Panc1 (cell line): ENCODE measurements at regions not wholly inside any gene's neighbourhood (a gene's known extent, or its start where the extent isn't known, plus 50 kb on each side); places are given as distances from the start of the nearest gene placed in this dataset.

Source experiments
- ATAC-seq: fragments of 200-7000 bp; cut with Tn5 transposase; 2 replicates; pipeline ENCODE4 v1.9.1; 2020; ENCODE audit warnings: mild to moderate bottlenecking, moderate library complexity
- BruUV-seq: library from RNA; stranded (reverse); fragments of 400-500 nt; replicated peaks from 2 replicates; lab custom pipeline; 2021; lab: Mats Ljungman, UMichigan
- CTCF ChIA-PET: fragments of 300-600 bp; sonication (Branson Sonifier 250); formaldehyde crosslinking; loops from one replicate; lab custom pipeline; 2022; ENCODE audit warnings: antibody characterized with exemption; lab: Charles Lee
- POLR2A ChIA-PET: fragments of 300-600 bp; sonication (Branson Sonifier 250); formaldehyde crosslinking; loops from one replicate; lab custom pipeline; 2022; ENCODE audit warnings: antibody characterized with exemption; lab: Charles Lee
- DNase-seq: peaks from one replicate; pipeline ENCODE4 v3.0.0-alpha.2; 2010; ENCODE audit warnings: low read depth, low spot score
- H3K27ac ChIP-seq: 2 replicates; pipeline ENCODE4 v1.5.1; 2011; ENCODE audit warnings: mild to moderate bottlenecking, low read length, inconsistent platforms
- H3K27me3 ChIP-seq: fragments of 200-500 bp; sonication (Bioruptor generic); 2 replicates; pipeline ENCODE4 v1.6.0; 2014; ENCODE audit warnings: low read length, inconsistent platforms; ENCODE audit not compliant: control insufficient read depth, insufficient read depth
- H3K36me3 ChIP-seq: fragments of 200-500 bp; sonication (Bioruptor generic); 2 replicates; pipeline ENCODE4 v1.5.1; 2014; ENCODE audit warnings: inconsistent platforms, mild to moderate bottlenecking, low read length, moderate library complexity; ENCODE audit not compliant: control insufficient read depth, insufficient read depth
- H3K4me1 ChIP-seq: 2 replicates; pipeline ENCODE4 v1.5.1; 2011; ENCODE audit warnings: inconsistent platforms, mild to moderate bottlenecking, low read length, moderate library complexity; ENCODE audit not compliant: control insufficient read depth, insufficient read depth
- H3K4me3 ChIP-seq, 2 experiments: 2 replicates each; pipeline ENCODE4 v1.5.1; 2011 to 2012; ENCODE audit warnings: low read depth in 2 of 2, low read length in 2 of 2, mild to moderate bottlenecking in 2 of 2, inconsistent platforms in 1 of 2, moderate library complexity in 1 of 2
- H3K9me3 ChIP-seq: fragments of 200-500 bp; sonication (Bioruptor generic); 2 replicates; pipeline ENCODE4 v1.5.1; 2014; ENCODE audit warnings: low read depth, mild to moderate bottlenecking, inconsistent platforms, low read length, moderate library complexity; ENCODE audit not compliant: control insufficient read depth, insufficient read depth
- CTCF ChIP-seq: fragments of 450-650 bp; IDR thresholded peaks from 2 replicates; pipeline ENCODE4 v1.5.1; 2017; ENCODE audit warnings: mild to moderate bottlenecking
- POLR2AphosphoS5 ChIP-seq: IDR thresholded peaks from 2 replicates; pipeline ENCODE4 v1.6.1; 2012; ENCODE audit warnings: mild to moderate bottlenecking, low read depth, low read length, moderate library complexity
- REST ChIP-seq, 2 experiments: IDR thresholded peaks; 2 replicates each; pipeline ENCODE4 v1.6.1; 2011 to 2012; ENCODE audit warnings: low read depth in 2 of 2, control low read depth in 1 of 2, low read length in 1 of 2, mild to moderate bottlenecking in 1 of 2, moderate library complexity in 1 of 2; ENCODE audit not compliant: insufficient read depth in 1 of 2
- SIN3A ChIP-seq: IDR thresholded peaks from 2 replicates; pipeline ENCODE4 v1.6.1; 2012; ENCODE audit warnings: low read depth, mild to moderate bottlenecking, low read length, moderate library complexity, borderline replicate concordance; ENCODE audit not compliant: insufficient read depth
- TCF7L2 ChIP-seq: IDR thresholded peaks from 2 replicates; pipeline ENCODE4 v1.6.1; 2011; ENCODE audit warnings: mild to moderate bottlenecking, low read depth, low read length, inconsistent platforms
- in situ Hi-C: cut with HindIII; loops from 2 replicates; pipeline ENCODE4 v1.10.0; 2016; ENCODE audit warnings: low sequenced_read_pairs, low pct_unique_long_range_greater_than_20kb
- intact Hi-C: fragments of 100-400 bp; cut with micrococcal nuclease; formaldehyde crosslinking; loops from one replicate; pipeline ENCODE4 v1.10.0; 2022; ENCODE audit not compliant: unreplicated experiment

DNA sequence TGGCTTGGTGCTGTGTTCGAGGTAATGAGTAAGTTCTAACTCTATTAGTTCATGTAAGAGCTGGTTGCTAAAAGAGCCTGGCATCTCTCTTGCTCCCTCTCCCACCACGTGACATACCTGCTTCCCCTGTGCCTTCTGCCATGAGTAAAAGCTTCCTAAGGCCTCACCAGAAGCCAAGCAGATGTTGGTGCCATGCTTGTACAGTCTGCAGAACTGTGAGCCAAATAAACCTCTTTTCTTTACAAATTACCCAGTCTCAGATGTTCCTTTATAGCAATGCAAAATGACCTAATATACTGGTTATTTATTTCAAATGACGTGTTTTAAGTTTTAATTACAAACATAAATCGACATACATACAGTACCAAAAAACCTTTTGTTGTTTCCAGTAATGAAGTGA is 101.7 kb upstream of the DNAJC1 start:
- BruUV-seq, result no TSS peak
- CTCF ChIA-PET, result no interaction called here
- no peak for TF ChIP-seq SIN3A
- no peak for TF ChIP-seq TCF7L2
- TF ChIP-seq POLR2AphosphoS5, result no peak
- Histone ChIP-seq H3K4me1 (no peaks in the 10 kb centered on the region), H3K36me3 (no peaks in the 10 kb centered on the region), H3K27me3 (no peaks in the 10 kb centered on the region), H3K9me3 (no peaks in the 10 kb centered on the region), H3K27ac (no peak overlapping the region), H3K4me3 (no peak overlapping the region)
- no peak for DNase-seq
- POLR2A ChIA-PET, result no interaction called here
- intact Hi-C loops, result no loop called here
- in situ Hi-C loops, result no loop called here
- no peak for ATAC-seq

DNA sequence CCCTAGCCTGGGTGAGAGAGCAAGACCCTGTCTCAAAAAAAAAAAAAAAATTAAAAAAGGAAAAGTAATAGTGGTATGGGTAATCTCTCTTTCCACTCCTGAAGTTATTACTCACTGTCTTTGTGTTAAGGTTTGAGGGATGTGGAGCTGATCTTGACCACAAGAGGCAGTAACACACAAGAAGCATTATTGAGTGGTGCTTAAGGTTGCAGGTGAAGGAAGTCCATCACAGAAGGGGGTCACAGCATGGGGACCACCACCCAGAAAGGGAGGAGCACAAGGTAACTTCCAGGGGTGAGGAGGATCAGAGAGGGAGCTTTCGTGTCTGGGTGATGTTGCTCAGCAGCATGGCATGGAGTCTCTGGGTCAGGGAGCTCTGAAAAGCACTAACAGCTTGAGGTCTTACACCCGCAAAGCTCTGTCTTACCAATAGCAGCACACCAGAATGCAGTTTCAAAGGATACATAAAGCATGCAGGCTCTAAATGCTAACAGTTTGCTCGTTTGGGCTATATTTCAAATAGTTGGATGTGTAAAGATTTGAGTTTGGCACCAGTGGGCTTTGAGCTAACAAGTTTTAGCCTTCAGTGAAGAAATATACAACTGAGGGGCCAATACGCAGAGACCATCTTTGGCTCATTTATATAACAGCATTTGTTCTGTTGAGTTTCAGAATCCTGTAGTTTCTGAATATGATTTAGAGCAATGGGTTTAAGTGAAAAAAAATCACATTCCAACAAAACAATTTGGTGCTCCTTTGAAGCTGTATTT is 100.4 kb upstream of the DNAJC1 start:
- POLR2A ChIA-PET, result no interaction called here

More for the DNA sequence above, 100.4 kb upstream of the DNAJC1 start:
- intact Hi-C loops (no loop called here), in situ Hi-C loops (no loop called here)
- H3K4me1 ChIP-seq, result no peaks in the 10 kb centered on the region
- no TSS peak for BruUV-seq
- no peaks in the 10 kb centered on the region for H3K36me3 ChIP-seq
- no peaks in the 10 kb centered on the region for H3K9me3 ChIP-seq
- CTCF ChIA-PET, result interaction anchor here (0.6 to 0.7 kb wide), 2 partner anchors 71 to 109 kb away, joined by 4 to 9 read pairs; no protein-coding TSS in a partner anchor
- DNase-seq, result no peak
- no peak overlapping the region for H3K27ac ChIP-seq
- no peak for ATAC-seq
- no peaks in the 10 kb centered on the region for H3K27me3 ChIP-seq
- TF ChIP-seq REST (IDR thresholded peaks at IDR 0.05; ENCODE audit: insufficient read depth in 1 of 2, low read depth in 2 of 2, low read length in 1 of 2), result no peak
- TF ChIP-seq CTCF, result peak; percentile 59
- no peak for TF ChIP-seq POLR2AphosphoS5
- no peak for TF ChIP-seq SIN3A
- no peak for TF ChIP-seq TCF7L2
- no peak overlapping the region for H3K4me3 ChIP-seq
